DOHH2 (cell line): ENCODE measurements at regions not wholly inside any gene's neighbourhood (a gene's known extent, or its start where the extent isn't known, plus 50 kb on each side); places are given as distances from the start of the nearest gene placed in this dataset.

ENCODE experiments used
- CTCF ChIP-seq: fragments of 200-600 bp; sonication (generic); IDR thresholded peaks from one replicate; pipeline ENCODE4 v1.5.1; 2014; ENCODE audit warnings: antibody characterized with exemption, mild to moderate bottlenecking, low read depth, low read length; ENCODE audit not compliant: poor library complexity, severe bottlenecking
- EZH2phosphoT487 ChIP-seq: fragments of 200-600 bp; sonication (generic); IDR thresholded peaks from 2 replicates; pipeline ENCODE4 v1.6.1; 2017; ENCODE audit warnings: borderline replicate concordance, mild to moderate bottlenecking, antibody characterized with exemption, low read length, moderate library complexity, mixed read lengths

GRCh38 chr5:158511454-158511853 lies 588.3 kb downstream of the EBF1 start:
- TF ChIP-seq CTCF (no peak), EZH2phosphoT487 (no peak)
